ENCODE measurements at regions not wholly inside any gene's neighbourhood (a gene's known extent, or its start where the extent isn't known, plus 50 kb on each side); places are given as distances from the start of the nearest gene placed in this dataset.
"Not testable (repeated sequence)": the region's sequence is repeated elsewhere in the genome, so short reads cannot be mapped to it uniquely, and the experiment has no call there.

DNA sequence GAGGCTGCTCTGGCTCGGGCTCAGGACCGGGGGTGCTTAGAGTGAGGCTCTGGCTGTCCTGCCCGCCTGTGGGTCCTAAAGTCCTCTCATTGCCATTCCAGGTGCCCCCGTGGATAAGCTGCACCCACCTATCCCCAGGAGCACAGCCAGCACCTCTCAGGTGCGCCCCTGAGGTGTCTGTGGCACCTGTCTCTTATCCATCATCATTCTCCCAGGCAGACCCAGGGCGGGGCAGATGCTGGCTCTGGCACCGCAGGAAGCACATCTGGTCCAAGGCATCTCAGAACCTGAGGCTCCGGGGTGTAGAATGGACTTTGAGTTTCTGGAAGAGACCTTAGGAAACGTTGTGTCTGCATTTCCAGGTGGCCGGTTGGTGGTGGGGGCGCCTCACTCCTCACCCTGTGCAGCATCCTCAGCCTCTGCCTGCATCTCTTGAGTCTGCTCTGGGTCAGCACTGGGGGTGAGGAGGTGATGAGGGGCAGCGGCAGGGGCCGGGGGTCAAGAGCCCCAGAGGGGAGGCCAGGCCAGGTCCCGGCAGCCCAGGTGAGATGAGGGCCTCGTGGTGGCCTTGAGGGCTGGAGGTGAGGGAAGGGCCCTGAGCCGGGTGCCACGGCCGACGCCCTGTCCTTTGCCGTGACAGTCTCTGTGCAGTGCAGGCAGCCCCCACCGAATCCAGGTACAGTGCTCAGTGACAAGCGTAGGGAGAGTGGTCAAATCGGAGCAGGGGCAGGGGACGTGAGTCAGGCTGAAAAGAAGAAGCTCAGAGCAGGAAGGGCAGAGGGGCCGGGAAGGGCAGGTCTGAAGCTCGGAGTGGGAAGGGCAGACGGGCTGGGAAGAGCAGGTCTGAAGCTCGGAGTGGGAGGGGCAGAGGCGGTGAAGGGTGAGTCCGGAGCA is 173.5 kb downstream of the NPIPB11 start:
- no peak for DNase-seq

DNA sequence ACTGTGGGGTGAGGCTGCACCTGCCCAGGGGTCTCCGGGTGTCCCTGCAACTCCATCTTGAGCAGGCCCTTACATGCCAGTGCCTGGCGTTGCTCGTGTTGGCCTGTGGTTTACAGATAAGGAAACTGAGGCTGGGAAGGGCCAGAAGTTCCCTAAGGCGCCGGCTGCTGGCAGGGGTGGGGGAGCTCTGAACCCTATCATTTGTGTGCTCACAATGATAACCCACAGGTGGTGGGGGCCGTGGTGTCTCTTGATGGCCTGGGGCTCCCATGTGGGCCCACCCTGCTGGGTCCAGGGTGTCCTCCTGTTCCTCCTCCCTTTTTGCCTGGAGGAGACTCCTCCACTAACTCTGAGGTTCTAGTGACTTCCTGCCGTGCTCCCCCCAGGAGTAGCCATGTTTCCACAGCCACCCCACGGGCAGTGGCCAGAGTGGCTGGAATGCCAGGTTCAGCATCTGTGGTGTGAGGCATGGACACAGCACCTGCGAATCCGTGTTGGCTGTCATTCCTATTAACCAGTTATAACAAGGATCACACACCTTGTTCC is 174.3 kb downstream of the NPIPB11 start:
- not testable (repeated sequence) for DNase-seq

DNA sequence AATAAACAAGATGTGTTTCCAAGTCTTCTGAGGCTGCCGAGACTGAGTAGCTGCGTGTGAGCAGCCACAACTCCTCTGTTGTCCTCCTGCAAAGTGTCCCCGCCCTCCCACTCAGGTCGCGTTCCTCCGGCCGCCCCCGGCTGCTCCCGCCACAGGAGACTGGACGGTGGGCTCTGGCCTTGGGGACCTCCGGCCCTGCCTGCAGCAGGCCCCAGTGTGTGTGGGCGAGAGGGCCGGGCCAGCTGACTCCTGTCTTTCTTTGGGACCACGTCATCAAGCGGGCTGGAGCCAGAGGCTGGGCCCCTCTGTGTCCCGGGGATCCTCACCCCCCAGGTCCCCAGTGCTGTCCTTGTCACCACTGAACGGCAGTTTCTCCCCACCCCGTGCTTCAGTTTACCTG is 175.3 kb downstream of the NPIPB11 start:
- DNase-seq, result no peak

DNA sequence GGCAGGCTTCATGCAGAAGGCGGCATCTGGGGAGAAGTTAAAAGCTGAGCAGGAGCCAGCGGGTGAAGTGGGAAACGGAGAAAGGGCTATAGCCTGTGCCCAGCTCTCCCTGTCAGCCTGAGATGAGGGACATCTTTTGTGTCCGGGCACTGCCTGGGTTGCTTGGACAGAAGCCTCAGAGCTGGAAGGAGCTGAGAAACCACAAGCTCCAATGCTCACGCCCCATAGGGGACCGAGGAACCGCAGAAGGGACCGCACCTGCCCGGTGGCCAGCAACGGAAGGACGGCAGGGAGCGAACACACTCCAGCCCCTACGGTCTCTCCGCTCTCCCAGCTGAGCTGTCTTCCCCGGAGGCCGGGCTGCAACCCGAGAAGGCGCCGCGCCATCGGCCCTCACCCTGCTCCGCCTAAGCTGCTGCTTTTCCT is 175.8 kb downstream of the NPIPB11 start:
- DNase-seq, result no peak

DNA sequence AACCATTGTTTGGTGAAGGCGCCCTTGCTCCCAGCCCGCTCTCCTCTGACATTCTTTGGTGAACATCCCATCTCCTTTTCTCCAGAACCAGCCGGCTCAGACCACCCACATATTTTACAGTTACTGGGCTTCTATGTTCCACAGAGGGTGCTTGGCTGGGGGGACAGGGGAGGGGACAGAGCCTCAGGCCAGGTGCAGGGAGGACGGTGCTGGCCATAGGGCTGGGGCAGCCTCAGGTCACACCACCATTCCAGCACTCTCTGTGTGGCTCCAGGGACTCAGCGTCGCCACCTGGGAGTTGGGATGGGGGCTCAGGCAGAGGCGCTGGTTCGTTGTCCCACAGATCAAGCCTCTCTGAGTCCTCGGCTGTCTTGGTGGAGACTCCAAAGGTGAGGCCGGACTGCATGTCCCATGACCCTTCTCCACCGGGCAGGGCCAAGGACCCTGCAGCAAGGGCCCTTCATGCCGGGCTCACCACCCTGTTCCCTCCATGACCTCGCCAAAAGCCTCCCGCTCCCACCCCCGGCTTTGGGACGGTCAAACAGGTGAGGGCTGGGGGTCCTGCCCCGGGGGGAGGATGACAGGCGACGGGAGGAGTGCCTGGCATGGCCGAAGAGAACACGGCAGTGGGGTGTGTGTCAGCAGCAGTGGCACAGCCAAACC is 176.4 kb downstream of the NPIPB11 start:
- DNase-seq, result not testable (repeated sequence)

DNA sequence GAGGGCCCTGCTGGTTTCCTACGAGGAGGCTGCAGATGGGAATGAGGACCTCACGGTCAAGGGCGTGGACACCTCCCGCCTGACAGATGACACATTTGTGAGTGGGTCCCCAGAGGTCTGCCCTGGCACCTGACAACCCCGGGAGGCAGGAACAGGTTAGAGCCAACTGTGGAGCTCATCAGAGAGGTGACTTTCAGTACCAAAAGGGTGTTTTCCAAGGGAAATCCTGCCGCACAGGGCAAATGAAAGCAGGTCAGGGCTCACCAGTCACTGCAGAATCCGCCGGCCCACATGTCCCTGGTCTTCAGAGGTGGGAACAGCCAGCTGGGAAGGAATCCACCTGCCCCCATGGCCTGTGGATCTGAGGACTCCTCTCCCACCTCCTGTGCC is 176.9 kb downstream of the NPIPB11 start:
- DNase-seq, result not testable (repeated sequence)

DNA sequence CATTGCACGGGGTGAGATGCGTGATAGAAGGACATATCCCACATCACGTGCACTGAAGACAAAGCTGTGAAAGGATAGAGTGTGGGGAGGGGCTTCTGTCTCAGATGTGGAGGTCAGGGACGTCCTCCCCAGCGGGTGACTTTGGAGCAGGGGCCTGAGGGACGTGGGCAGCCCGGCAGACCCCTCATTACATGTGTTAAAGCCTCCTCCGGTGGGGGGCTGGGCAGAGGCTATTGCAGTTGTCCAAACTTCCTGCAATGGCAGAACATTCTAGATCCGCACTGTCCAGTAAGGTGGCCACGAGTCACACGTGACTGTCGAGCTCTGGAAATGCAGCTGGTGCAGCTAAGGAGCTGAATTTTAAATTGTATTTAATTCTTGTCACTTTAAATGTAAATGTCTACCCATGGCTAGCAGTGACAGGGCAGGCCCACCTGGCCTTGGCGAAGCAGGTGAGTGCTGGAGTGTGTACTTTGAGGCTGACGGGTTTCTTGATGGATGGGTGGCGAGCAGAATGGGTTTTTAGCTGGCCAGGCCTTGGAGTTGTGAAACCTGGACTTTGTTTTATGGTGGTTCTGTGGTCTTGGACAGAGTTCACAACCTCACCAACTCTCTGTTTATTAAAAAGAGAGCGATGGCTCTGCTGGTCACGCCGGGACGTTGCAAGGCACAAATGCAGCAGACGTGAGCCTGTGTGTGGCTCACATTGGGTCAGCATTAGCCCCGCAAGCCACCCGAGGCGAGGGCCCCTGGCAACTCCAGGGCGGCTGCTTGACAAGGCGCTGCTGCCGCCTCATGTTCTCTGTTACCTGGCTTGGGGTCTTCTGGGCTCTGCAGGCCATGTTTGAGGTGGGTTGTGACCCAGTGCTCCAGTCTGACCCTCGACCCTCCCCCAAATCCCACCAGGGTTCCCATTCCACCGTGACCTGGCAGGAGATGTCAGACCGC is 177.6 kb downstream of the NPIPB11 start:
- not testable (repeated sequence) for DNase-seq

DNA sequence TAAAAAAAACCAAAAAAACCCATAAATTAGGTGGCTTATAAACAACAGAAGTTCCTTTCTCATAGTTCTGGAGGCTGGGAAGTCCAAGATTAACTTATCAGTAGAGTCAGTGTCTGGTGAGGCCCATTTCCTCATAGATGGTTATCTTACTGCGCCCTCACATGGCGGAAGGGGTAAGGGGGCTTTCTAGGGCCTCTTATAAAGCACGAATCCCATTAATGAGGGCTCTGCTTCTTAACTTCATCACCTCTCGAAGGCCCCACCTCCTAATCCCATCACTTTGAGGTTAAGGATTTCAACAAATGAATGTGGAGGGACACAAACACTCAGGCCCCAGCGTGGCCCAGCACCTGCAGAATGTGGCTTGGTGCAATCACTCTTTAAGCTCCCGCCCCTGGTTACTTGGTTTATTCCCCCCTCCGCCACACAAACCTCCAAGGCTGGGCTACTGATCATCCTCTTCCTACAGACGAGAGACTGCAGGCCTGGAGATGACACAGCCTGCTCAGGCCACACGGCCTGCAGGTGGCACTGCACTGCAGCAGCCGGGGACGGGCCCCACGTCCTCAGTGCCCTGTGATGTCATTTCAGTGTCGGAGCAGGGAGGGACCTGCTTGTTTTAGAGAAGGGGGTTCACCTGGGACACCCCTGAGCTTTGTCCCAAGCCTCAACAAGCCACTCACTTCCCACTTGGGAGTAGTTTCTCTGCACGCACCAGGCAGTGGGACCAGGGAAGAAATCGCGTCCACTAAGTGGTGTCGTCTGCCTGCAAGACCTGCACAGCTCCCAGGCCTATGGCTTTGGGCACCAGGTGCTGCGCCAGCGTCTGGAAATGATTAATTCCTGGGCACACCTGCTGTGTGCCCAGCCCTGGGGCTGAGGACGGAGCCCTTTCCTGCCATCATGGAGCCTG is 178.5 kb downstream of the NPIPB11 start:
- DNase-seq, result not testable (repeated sequence)

DNA sequence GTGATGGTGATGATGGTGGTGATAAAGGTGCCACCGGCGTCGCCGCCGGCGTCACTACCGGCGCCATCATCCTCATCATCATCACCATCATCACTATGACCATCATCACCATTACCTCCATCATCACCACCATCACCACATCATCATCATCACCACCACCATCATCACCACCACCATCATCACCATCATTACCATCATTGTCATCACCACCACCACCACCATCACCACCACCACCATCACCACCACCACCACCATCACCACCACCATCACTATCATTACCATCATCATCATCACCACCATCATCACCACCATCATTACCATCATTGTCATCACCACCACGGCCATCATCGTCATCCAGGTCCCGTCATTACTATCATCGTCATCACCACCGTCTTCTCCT is 179.7 kb downstream of the NPIPB11 start:
- no peak for DNase-seq

DNA sequence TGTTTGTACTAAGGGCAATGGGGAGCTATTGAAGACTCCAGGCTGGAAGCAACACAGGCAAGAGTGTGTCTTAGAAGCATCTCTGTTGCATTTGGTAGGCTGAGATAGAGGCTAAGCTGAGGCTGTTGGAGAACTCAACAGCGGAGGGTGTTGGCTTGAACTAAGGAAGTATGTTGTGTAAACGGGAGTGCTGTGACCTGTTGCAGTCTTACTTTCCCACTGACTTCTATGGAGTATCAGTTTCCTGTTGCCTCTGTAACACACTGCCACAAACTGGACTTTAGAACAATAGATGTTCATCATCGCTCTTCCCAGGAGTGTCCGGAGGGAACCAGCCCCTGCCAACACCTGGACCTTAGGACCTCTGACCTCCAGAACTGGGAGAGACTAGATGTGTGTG is 181.8 kb downstream of the NPIPB11 start:
- DNase-seq, result not testable (repeated sequence)

DNA sequence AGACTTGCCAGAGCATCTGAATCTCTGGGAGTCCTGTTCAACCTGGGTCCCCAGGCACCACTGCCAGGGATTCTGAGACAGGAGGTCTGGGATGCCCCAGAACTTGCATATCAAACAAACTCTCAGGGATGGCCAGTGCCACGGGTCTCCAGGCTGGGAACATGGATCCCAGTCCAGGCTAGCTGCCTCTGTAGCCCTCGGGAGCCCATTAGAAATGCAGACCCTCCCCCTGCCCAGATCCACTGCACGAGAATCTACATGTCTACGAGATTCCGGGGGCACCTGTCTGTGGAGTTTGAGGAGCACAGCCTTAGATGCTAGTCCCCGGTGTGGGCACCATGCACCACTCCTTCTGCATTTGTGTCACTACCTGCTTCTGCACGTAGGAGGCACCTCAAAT is 183.9 kb downstream of the NPIPB11 start:
- DNase-seq, result not testable (repeated sequence)

DNA sequence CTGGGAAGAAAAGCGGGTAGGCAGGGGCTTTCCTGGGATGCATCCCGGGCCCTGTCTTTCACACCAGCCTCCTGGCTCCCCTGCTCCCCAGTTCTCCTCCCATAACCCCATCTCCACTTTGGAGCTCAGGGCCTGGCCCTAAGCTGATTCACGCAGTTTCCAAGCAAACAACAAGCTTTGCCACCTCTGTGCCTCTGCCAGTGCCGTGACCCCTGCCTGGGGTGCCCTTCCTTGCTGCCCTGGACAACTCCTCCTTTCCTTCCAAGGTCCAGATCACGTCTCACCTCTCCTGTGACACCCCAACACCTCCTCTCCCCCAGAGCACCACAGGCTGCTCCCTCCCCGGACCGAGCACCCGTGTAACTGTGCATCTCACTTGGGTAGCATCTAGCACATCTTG is 184.5 kb downstream of the NPIPB11 start:
- DNase-seq, result not testable (repeated sequence)

DNA sequence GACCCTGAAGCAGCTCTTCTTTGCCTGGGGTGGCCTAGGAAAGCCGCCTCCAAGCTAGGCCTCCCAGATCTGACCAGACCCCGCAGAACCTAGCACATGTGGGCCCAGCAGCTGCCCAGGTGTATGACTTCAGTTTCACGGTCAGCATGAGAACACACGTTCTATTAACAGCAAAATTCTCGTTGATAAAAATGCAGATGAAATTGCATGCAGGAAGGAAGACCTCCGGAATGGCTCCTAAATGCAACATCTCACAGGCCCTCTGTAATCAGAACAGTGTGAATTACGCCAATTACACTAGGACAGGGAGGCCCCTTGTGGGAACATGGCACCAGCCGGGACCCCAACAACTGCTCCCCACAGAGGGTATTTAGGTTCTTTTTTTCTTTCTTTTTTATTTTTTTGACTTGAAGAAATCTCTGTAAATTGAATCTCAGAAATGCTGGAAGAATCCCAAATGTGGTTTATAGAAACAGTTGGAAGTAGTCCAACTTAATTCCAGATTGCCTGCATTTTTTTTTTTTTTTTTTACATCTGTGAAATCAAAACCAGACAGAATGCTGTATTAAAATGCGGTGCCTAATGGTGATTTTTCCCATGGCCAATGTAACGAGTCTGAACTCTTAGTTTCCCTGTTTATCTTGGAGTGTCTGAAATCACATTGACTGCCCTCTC is 185.1 kb downstream of the NPIPB11 start:
- DNase-seq, result not testable (repeated sequence)

DNA sequence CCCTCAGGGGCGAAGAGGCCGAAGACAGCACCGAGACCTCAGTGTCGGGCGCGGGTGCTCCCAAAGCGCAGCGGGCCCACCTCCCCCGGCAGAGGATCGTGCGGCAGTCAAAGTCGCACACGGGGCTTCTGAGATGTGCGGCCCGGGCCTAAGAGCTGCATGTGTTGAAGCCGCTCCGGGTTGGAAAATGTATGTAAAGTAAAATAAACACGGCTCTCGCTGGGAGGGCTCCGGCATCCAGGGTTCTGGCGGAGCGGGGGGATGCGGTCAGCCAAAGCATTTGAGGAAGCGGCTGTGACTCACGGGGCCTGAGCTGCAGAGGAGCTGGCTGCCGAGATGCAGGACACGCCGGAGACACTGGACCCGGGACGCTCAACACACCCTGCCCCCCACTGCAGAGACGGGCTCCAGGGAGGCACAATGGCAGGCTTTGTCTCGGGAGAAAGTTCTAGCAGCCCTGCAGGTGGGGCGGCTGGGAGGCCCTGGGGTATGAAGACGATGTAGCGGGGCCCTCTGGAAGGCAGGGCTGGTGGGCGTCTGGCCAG is 185.8 kb downstream of the NPIPB11 start:
- DNase-seq, result peak; percentile 73

DNA sequence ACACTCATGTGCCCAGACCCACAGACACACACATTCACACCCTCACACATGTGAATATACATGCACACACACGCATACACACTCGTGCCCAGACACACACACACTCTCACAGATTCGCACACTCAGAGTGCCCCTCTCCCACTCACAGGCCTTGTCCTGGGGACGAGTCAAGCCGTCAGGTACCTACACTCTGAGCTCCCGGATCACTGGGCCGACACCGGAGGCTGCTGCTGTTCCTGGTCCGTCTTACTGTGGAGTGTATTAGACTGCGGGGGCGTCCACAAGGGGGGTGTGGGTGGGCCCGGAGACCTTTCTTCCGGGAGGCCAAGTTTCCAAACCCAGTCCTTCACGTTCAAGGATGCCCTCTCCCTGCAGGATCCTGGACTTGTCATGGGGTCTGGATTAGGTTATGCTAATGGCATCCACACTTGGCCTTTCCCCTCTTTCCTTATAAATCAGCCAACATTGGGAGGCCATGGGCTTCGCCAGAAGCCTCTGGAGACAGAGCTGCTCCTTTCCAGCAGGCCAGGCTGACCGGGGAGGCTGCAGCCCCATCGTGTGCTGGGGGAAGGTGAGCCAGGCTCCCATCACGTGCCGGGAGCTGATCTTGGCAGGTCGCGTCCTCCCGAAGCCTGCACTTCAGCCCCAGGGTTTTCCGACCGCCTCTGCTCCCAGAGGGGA is 186.4 kb downstream of the NPIPB11 start:
- DNase-seq, result not testable (repeated sequence)

DNA sequence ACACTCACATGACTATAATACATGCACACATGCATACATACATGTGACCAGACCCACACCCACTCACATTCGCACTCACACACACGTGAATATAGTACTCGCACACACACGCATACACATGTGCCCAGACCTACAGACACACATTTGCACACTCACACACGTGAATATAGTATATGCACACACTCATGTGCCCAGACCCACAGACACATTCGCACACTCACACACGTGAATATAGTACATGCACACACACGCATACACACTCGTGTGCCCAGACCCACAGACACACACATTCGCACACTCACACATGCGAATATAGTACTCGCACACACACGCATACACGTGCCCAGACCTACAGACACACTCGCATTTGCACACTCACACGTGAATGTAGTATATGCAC is 186.9 kb downstream of the NPIPB11 start:
- not testable (repeated sequence) for DNase-seq

DNA sequence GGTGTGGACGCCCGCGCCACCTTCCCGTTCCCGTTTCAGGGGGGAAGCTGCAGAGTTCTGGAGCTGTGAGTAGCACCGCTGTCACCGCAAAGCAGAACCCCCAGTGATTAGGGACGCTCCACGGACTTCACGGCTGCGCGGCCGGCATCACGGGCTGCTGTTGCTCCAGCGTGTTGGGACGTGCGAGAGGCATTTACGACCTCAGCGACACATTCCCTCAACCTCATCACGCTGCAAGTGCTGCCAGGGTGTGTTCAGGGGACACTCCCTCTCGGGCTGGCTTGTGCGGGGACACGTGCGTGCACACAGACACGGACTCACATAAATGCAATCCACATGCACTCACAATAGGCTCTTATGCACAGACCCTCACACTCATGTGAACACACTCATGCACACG is 187.9 kb downstream of the NPIPB11 start:
- DNase-seq, result not testable (repeated sequence)

DNA sequence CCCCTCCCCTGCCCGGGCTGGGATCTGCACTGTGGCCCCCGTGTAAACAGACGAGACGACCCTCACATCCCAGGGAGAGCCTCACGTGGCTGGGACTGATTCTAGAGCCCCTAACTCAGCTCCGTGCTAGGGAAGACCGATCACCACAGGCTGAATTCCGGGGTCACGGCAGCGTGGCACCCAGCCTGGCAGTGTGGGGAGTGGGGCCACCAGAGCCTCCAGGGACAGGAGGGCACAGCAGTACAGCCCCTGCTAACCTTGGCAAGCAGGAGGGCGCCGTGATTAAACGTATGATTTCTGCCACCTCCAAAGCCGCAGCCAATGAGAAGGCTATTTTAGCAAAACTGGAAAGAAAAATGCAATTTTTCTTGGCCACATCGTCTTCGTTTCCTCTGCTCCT is 188.3 kb downstream of the NPIPB11 start:
- not testable (repeated sequence) for DNase-seq

DNA sequence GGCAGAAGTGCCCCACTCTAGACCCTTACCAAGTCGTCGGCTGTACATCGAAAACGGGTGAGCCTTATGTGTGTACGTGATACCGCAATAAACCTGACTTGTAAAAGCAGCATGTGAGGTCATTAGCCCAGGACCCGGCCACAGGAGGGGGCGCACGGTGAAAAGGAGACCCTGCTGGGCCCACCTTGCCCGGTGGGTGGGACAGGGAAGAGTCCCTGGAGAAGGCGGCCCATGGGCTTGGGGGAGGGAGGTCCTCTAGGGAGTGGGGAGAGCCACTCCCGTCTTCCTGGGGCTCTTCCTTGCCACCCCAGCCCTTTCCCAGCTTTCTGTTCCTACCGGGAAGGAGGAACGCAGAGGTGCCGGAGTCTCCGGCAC is 188.8 kb downstream of the NPIPB11 start:
- not testable (repeated sequence) for DNase-seq

Measured in T1000 (cell line).